Heart right ventricle (tissue), 16 donors: ENCODE measurements at regions not wholly inside any gene's neighbourhood (a gene's known extent, or its start where the extent isn't known, plus 50 kb on each side); places are given as distances from the start of the nearest gene placed in this dataset.

ENCODE experiments used
- ATAC-seq, 8 donors: fragments of 200-7000 bp; cut with Tn5 transposase; one replicate each; pipeline ENCODE4 v1.9.1; 2020; ENCODE audit warnings: mild to moderate bottlenecking in 8 of 8, moderate library complexity in 8 of 8, moderate number of reproducible peaks in 1 of 8
- DNase-seq, 2 donors: peaks; one replicate each; pipeline ENCODE4 v3.0.0-alpha.2; 2020
- H3K27ac ChIP-seq, 10 donors: fragments of 200-600 bp; sonication (generic) in 2 of 10; one replicate each; pipeline versions ENCODE4 v1.5.0 to v1.8.0; 2020 to 2022; ENCODE audit warnings: mild to moderate bottlenecking in 3 of 10
- H3K27me3 ChIP-seq, 7 donors: fragments of 200-600 bp; one replicate each; pipeline ENCODE4 v1.8.0; 2021 to 2022; ENCODE audit warnings: mild to moderate bottlenecking in 2 of 7
- H3K36me3 ChIP-seq, 9 donors: fragments of 200-600 bp; sonication (generic) in 1 of 9; one replicate each; pipeline versions ENCODE4 v1.5.0 to v1.8.0; 2020 to 2022; ENCODE audit warnings: mild to moderate bottlenecking in 2 of 9
- H3K4me1 ChIP-seq, 9 donors: fragments of 200-600 bp; sonication (generic) in 1 of 9; one replicate each; pipeline versions ENCODE4 v1.5.0 to v1.8.0; 2020 to 2022; ENCODE audit warnings: mild to moderate bottlenecking in 4 of 9
- H3K4me3 ChIP-seq, 10 donors: fragments of 200-600 bp; sonication (generic) in 2 of 10; one replicate each; pipeline versions ENCODE4 v1.5.0 to v1.8.0; 2020 to 2022; ENCODE audit warnings: mild to moderate bottlenecking in 7 of 10, moderate library complexity in 2 of 10
- H3K9me3 ChIP-seq, 11 donors: fragments of 200-600 bp in 10 of 11; sonication (generic) in 2 of 11; one replicate each; pipeline versions ENCODE4 v1.5.0 to v1.8.0; 2013 to 2022; ENCODE audit warnings: mild to moderate bottlenecking in 2 of 11, control low read depth in 1 of 11, moderate library complexity in 1 of 11
- CTCF ChIP-seq, 9 donors: fragments of 200-600 bp; sonication (generic) in 2 of 9; IDR thresholded peaks; one replicate each; pipeline versions ENCODE4 v1.5.0 to v1.8.0; 2021 to 2022; ENCODE audit warnings: antibody characterized with exemption in 9 of 9, mild to moderate bottlenecking in 5 of 9, moderate library complexity in 1 of 9
- WGBS, 2 donors: extraction: QIAGEN DNeasy Blood & Tissue Kit; methylation state at CpG; one replicate each; pipeline ENCODE4 v1.1.7; 2013; ENCODE audit warnings: inconsistent platforms in 1 of 2; 5-methylcytosine and 5-hydroxymethylcytosine counted together
- intact Hi-C, 10 donors: fragments of 100-400 bp; cut with DNase I; formaldehyde crosslinking; loops; one replicate each; pipeline versions ENCODE4 v1.11.1 to v1.14.2; 2022
- donor health status: Arrhythmogenic right ventricular cardiomyopathy.
- donor health status: ischemic (EF 13 %, LVEDD 7.1; RV severe dilation, severe dysfunction).
- donor health status: healthy with polysubstance abuse.
- donor health status: DM: no; HTN: yes; CAD: no.
- donor health status: DM: no; HTN: no; CAD: no.
- donor health status: ischemic (EF 25% LVEDD 6.9; RV normal size, moderate dysfunction).
- donor health status: ischemic (EF 25% LVEDD 5.7; RV mildly dilated, moderate dysfunction).
- donor health status: healthy.
- donor health status: DM: yes; HTN: yes; CAD: no.
- donor health status: Ischemic cardiomyopathy.
- donor health status: ischemic (EF 35%, LVEDD 5.7; RV mildly dilated, moderate dysfunction).
- donor health status: nonischemic (EF 11% LVEDD 7.7; RV severe dilation, severe dysfunction).
- donor health status: DM: yes; HTN: yes; CAD: no.
- donor health status: PGD.
- donor health status: ischemic (EF 29% LVEDD 5.4; RV normal size, mild dysfunction).
- donor health status: nonischemic (EF 23%, LVEDD 6.1; RV moderate dilation, normal function).

DNA sequence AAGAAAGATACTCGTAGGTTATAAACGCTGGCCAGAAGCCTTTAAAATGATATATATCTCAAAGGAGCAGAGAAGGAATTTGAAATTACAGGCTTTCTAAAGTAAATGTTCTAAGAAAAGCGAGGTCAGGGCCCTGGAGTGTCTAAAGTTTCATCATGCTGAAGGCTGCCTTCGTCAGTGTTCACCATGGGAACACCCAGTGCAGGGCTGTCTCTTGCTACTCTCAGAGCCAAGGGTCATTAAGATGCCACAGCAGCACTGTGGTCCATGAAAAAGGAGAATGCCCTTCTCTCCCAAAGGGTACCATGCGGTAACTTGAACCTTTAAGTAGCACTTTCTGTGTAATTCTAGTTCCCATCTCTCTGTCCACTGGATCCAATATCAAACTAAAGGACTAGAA lies 174.5 kb upstream of the NWD2 start:
- no peak for ATAC-seq
- Histone ChIP-seq H3K36me3 (no peaks in the 10 kb centered on the region), H3K9me3 (peaks cover 0 to 12% (median 0%) of the 10 kb centered on the region in 11 donors), H3K4me3 (no peak overlapping the region), H3K27ac (no peak overlapping the region), H3K4me1 (no peaks in the 10 kb centered on the region), H3K27me3 (no peaks in the 10 kb centered on the region)
- intact Hi-C loops, result no loop called here
- DNase-seq, result no peak
- TF ChIP-seq CTCF (IDR thresholded peaks at IDR 0.05), result no peak
- 62 to 67% methylated on average over 5 of the region's 5 CpGs for WGBS, 2 donors

GRCh38 chr4:37071576-37071975 lies 173.0 kb upstream of the NWD2 start:
- no peaks in the 10 kb centered on the region for H3K27me3 ChIP-seq
- no peaks in the 10 kb centered on the region for H3K4me1 ChIP-seq
- peaks cover 0 to 12% (median 0%) of the 10 kb centered on the region in 11 donors for H3K9me3 ChIP-seq
- H3K4me3 ChIP-seq, result no peak overlapping the region
- TF ChIP-seq CTCF (IDR thresholded peaks at IDR 0.05), result no peak
- H3K27ac ChIP-seq, result no peak overlapping the region
- no peak for ATAC-seq
- 90 to 92% methylated on average over 3 of the region's 3 CpGs for WGBS, 2 donors
- DNase-seq, result no peak
- H3K36me3 ChIP-seq, result no peaks in the 10 kb centered on the region
- intact Hi-C loops, result no loop called here

DNA sequence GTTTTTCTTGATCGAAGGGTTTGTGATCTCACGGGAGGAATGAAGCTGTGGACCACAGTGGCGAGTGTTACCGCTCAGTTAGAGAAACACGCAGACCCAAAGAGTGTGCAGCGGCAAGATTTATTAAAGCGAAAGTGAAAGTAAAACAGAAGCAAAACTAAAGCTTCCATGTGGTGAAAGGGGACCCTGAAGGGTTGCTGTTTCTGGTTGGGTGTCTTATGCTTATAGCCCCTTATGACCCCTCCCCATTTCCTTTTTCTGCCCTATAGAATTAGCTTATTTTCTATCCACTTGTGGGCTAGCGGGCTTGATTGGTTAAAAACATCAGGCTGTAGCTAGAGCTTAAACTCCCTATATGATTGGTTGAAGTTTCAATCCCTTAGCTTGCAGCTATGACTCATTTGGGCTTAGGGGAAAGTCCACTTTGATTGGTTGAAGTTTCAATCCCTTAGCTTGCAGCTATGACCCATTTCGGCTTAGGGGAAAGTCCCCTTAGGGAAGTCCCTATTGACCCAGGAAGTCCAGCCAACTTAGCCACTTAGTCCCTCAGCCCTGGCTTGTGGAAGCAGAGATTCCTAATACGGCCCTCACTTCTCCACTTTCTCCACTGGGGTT lies 171.2 kb upstream of the NWD2 start:
- Histone ChIP-seq H3K4me1 (no peaks in the 10 kb centered on the region), H3K4me3 (no peak overlapping the region), H3K27ac (no peak overlapping the region), H3K9me3 (peaks cover 0 to 12% (median 0%) of the 10 kb centered on the region in 11 donors), H3K27me3 (no peaks in the 10 kb centered on the region), H3K36me3 (no peaks in the 10 kb centered on the region)
- intact Hi-C loops, result no loop called here
- TF ChIP-seq CTCF (IDR thresholded peaks at IDR 0.05), result no peak
- 91 to 92% methylated on average over 10 of the region's 10 CpGs for WGBS, 2 donors
- DNase-seq (no peak), ATAC-seq (no peak)

DNA sequence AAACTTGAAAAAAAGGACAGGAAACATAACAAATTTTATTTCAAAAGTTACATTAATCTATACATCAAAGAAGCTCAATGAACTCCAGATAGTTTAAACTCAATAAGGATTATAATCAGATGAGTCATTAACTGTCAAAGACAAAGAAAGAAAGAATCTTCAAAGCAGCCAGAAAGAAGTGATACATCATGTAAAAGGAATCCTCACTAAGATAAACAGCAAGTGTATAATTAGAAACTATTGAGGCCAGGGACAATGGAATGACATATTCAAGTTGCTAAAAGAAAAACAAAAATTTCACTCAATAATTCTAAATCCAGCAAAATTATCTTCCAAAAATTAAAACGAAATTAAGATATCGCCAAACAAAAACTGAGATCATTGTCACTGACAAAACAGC lies 161.6 kb upstream of the NWD2 start:
- ATAC-seq (no peak), DNase-seq (no peak)
- 94 to 96% methylated on average over 2 of the region's 2 CpGs for WGBS, 2 donors
- H3K27me3 ChIP-seq, result no peaks in the 10 kb centered on the region
- H3K36me3 ChIP-seq, result no peaks in the 10 kb centered on the region
- no peak overlapping the region for H3K27ac ChIP-seq
- intact Hi-C loops, result no loop called here
- H3K4me1 ChIP-seq, result no peaks in the 10 kb centered on the region
- no peak for TF ChIP-seq CTCF (IDR thresholded peaks at IDR 0.05)
- H3K4me3 ChIP-seq, result no peak overlapping the region
- H3K9me3 ChIP-seq, result peaks cover 0 to 45% (median 0%) of the 10 kb centered on the region in 11 donors
